DOHH2 (cell line): ENCODE measurements at regions not wholly inside any gene's neighbourhood (a gene's known extent, or its start where the extent isn't known, plus 50 kb on each side); places are given as distances from the start of the nearest gene placed in this dataset.

Experiments used
- CTCF ChIP-seq: fragments of 200-600 bp; sonication (generic); IDR thresholded peaks from one replicate; pipeline ENCODE4 v1.5.1; 2014; ENCODE audit warnings: antibody characterized with exemption, mild to moderate bottlenecking, low read depth, low read length; ENCODE audit not compliant: poor library complexity, severe bottlenecking
- EZH2phosphoT487 ChIP-seq: fragments of 200-600 bp; sonication (generic); IDR thresholded peaks from 2 replicates; pipeline ENCODE4 v1.6.1; 2017; ENCODE audit warnings: borderline replicate concordance, mild to moderate bottlenecking, antibody characterized with exemption, low read length, moderate library complexity, mixed read lengths

- TF ChIP-seq CTCF (no peak), EZH2phosphoT487 (no peak)
Measured at GRCh38 chr14:85115921-85116320, 414.0 kb upstream of the FLRT2 start.
